Hepatocyte (in vitro differentiated cells): ENCODE measurements at regions not wholly inside any gene's neighbourhood (a gene's known extent, or its start where the extent isn't known, plus 50 kb on each side); places are given as distances from the start of the nearest gene placed in this dataset.

Experiments used
- EZH2 ChIP-seq: fragments of 200-600 bp; sonication (generic); IDR thresholded peaks from 2 replicates; pipeline ENCODE4 v1.6.1; 2016; ENCODE audit warnings: antibody characterized with exemption, mild to moderate bottlenecking, borderline replicate concordance
- EZH2phosphoT487 ChIP-seq: fragments of 200-600 bp; sonication (generic); IDR thresholded peaks from one replicate; pipeline ENCODE4 v1.6.1; 2018; ENCODE audit warnings: antibody characterized with exemption, mild to moderate bottlenecking, low read depth, moderate library complexity; ENCODE audit not compliant: unreplicated experiment, severe bottlenecking
- TF ChIP-seq, protein P1 (sequence below): fragments of 200-600 bp; sonication (generic); IDR thresholded peaks from 2 replicates; pipeline ENCODE4 v1.5.1; 2016; ENCODE audit warnings: antibody characterized with exemption, mild to moderate bottlenecking; ENCODE audit not compliant: poor library complexity

DNA sequence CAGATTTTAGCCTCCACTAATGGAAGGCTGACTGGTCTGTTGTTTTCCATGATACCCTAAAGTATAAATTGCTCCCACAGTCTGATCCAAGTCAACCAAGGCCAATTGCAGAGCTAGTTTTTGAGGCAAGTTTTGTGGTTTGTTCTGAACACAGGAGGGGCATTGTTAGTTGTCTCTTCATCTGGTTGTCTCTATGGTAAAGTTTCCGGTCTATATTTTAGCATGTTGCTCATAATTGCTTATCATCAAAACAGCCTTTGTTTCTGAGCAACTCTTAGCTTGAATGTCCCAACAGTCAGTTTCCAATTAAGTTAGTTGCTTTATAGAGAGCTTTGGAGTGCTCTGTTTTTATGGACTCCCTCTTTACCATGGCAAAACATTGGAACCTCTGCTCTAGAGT is 217.6 kb upstream of the CARD18 start:
- TF ChIP-seq, protein P1, sequence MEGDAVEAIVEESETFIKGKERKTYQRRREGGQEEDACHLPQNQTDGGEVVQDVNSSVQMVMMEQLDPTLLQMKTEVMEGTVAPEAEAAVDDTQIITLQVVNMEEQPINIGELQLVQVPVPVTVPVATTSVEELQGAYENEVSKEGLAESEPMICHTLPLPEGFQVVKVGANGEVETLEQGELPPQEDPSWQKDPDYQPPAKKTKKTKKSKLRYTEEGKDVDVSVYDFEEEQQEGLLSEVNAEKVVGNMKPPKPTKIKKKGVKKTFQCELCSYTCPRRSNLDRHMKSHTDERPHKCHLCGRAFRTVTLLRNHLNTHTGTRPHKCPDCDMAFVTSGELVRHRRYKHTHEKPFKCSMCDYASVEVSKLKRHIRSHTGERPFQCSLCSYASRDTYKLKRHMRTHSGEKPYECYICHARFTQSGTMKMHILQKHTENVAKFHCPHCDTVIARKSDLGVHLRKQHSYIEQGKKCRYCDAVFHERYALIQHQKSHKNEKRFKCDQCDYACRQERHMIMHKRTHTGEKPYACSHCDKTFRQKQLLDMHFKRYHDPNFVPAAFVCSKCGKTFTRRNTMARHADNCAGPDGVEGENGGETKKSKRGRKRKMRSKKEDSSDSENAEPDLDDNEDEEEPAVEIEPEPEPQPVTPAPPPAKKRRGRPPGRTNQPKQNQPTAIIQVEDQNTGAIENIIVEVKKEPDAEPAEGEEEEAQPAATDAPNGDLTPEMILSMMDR = no peak
- TF ChIP-seq EZH2 (no peak), EZH2phosphoT487 (no peak)
